Cardiac muscle cell (in vitro differentiated cells and primary cell): ENCODE measurements at regions not wholly inside any gene's neighbourhood (a gene's known extent, or its start where the extent isn't known, plus 50 kb on each side); places are given as distances from the start of the nearest gene placed in this dataset.

Experiments
- DNase-seq, 2 donors: peaks; one replicate each; pipeline versions ENCODE4 v3.0.0 to v3.0.0-alpha.2; 2010 to 2017; ENCODE audit warnings: low read depth in 1 of 2, low spot score in 1 of 2
- H3K27ac ChIP-seq: fragments of 200-600 bp; sonication (generic); 2 replicates; pipeline ENCODE4 v1.5.1; 2016
- H3K27me3 ChIP-seq: fragments of 200-600 bp; sonication (generic); 2 replicates; pipeline ENCODE4 v1.6.0; 2016; ENCODE audit warnings: control low read depth
- H3K36me3 ChIP-seq: fragments of 200-600 bp; sonication (generic); 2 replicates; pipeline ENCODE4 v1.5.1; 2016; ENCODE audit warnings: control low read depth
- H3K4me1 ChIP-seq: fragments of 200-600 bp; sonication (generic); 2 replicates; pipeline ENCODE4 v1.8.1; 2017; ENCODE audit warnings: low read depth, mild to moderate bottlenecking, mixed run types
- H3K4me3 ChIP-seq: fragments of 200-600 bp; sonication (generic); 2 replicates; pipeline ENCODE4 v1.5.1; 2016; ENCODE audit warnings: mild to moderate bottlenecking
- H3K9me3 ChIP-seq: fragments of 200-600 bp; sonication (generic); 2 replicates; pipeline ENCODE4 v1.5.1; 2017; ENCODE audit warnings: low read depth, mild to moderate bottlenecking, control low read depth
- CTCF ChIP-seq: IDR thresholded peaks from 2 replicates; pipeline ENCODE4 v1.5.1; 2012; ENCODE audit warnings: low read depth, mild to moderate bottlenecking, low read length

- TF ChIP-seq CTCF = no peak
- H3K27ac ChIP-seq = no peak overlapping the region
- H3K4me1 ChIP-seq = no peaks in the 10 kb centered on the region
- no peak for DNase-seq
- no peaks in the 10 kb centered on the region for H3K9me3 ChIP-seq
- H3K27me3 ChIP-seq = no peaks in the 10 kb centered on the region
- H3K4me3 ChIP-seq = no peak overlapping the region
- no peaks in the 10 kb centered on the region for H3K36me3 ChIP-seq
Measured at GRCh38 chr1:228894442-228894989, 159.2 kb downstream of the RHOU start.

- DNase-seq = no peak
- H3K4me3 ChIP-seq = no peak overlapping the region
- no peak for TF ChIP-seq CTCF
- no peak overlapping the region for H3K27ac ChIP-seq
- H3K36me3 ChIP-seq = no peaks in the 10 kb centered on the region
- no peaks in the 10 kb centered on the region for H3K9me3 ChIP-seq
- no peaks in the 10 kb centered on the region for H3K4me1 ChIP-seq
- no peaks in the 10 kb centered on the region for H3K27me3 ChIP-seq
Measured at GRCh38 chr1:228897901-228898300, 162.6 kb downstream of the RHOU start.

GRCh38 chr1:228898582-228898992, 163.3 kb downstream of the RHOU start:
- Histone ChIP-seq H3K9me3 (no peaks in the 10 kb centered on the region), H3K4me3 (no peak overlapping the region), H3K27ac (no peak overlapping the region), H3K4me1 (no peaks in the 10 kb centered on the region), H3K36me3 (no peaks in the 10 kb centered on the region), H3K27me3 (no peaks in the 10 kb centered on the region)
- TF ChIP-seq CTCF = no peak
- peak in 1 of 2 donors; percentile 25 for DNase-seq

- Histone ChIP-seq H3K36me3 (no peaks in the 10 kb centered on the region), H3K27ac (no peak overlapping the region), H3K9me3 (no peaks in the 10 kb centered on the region), H3K4me3 (no peak overlapping the region), H3K27me3 (no peaks in the 10 kb centered on the region), H3K4me1 (no peaks in the 10 kb centered on the region)
- DNase-seq = no peak
- no peak for TF ChIP-seq CTCF
Measured at GRCh38 chr1:228899421-228899956, 164.2 kb downstream of the RHOU start.

GRCh38 chr1:228900099-228900885, 165.0 kb downstream of the RHOU start:
- no peak overlapping the region for H3K27ac ChIP-seq
- H3K4me3 ChIP-seq = no peak overlapping the region
- no peaks in the 10 kb centered on the region for H3K4me1 ChIP-seq
- no peaks in the 10 kb centered on the region for H3K27me3 ChIP-seq
- no peak for TF ChIP-seq CTCF
- H3K9me3 ChIP-seq = no peaks in the 10 kb centered on the region
- DNase-seq = peak in 1 of 2 donors; percentile 32
- H3K36me3 ChIP-seq = no peaks in the 10 kb centered on the region
